Thyroid gland (tissue), 4 donors: ENCODE measurements at regions not wholly inside any gene's neighbourhood (a gene's known extent, or its start where the extent isn't known, plus 50 kb on each side); places are given as distances from the start of the nearest gene placed in this dataset.

Experiments used
- DNase-seq, 2 donors: peaks; one replicate each; pipeline ENCODE4 v3.0.0-alpha.2; 2019
- H3K27ac ChIP-seq, 3 donors: fragments of 200-600 bp; sonication (generic); 1 replicate in 2 of 3; 2 replicates in 1 of 3; pipeline ENCODE4 v1.5.1; 2016 to 2019; ENCODE audit warnings: mild to moderate bottlenecking in 1 of 3, moderate library complexity in 1 of 3
- H3K27me3 ChIP-seq: fragments of 200-600 bp; sonication (generic); one replicate; pipeline ENCODE4 v1.5.1; 2019
- H3K36me3 ChIP-seq, 2 donors: fragments of 200-600 bp; sonication (generic); one replicate each; pipeline ENCODE4 v1.5.1; 2016 to 2019
- H3K4me1 ChIP-seq, 2 donors: fragments of 200-600 bp; sonication (generic); one replicate each; pipeline ENCODE4 v1.5.1; 2017 to 2019
- H3K4me3 ChIP-seq, 3 donors: fragments of 200-600 bp; sonication (generic); replicated peaks in 1 of 3; 1 replicate in 2 of 3; 2 replicates in 1 of 3; pipeline ENCODE4 v1.5.1; 2016; ENCODE audit warnings: mild to moderate bottlenecking in 1 of 3
- H3K9me3 ChIP-seq: fragments of 200-600 bp; sonication (generic); one replicate; pipeline ENCODE4 v1.5.1; 2017
- POLR2A ChIP-seq, 2 donors: fragments of 450-650 bp; IDR thresholded peaks; one replicate each; pipeline ENCODE4 v1.6.1; 2017; ENCODE audit warnings: antibody characterized with exemption in 2 of 2, mild to moderate bottlenecking in 2 of 2, moderate library complexity in 1 of 2
- WGBS, 2 donors: methylation state at CpG; one replicate each; pipeline ENCODE4 v1.1.5; 2017; 5-methylcytosine and 5-hydroxymethylcytosine counted together
- intact Hi-C: fragments of 100-400 bp; cut with DNase I; formaldehyde crosslinking; loops from one replicate; pipeline ENCODE4 v1.15.1; 2023
- TF ChIP-seq, protein P1 (sequence below), 6 experiments: fragments of 200-600 bp in 3 of 6; fragments of 450-650 bp in 3 of 6; sonication (generic) in 3 of 6; IDR thresholded peaks; one replicate each; pipeline ENCODE4 v1.5.1; 2016 to 2019; ENCODE audit warnings: antibody characterized with exemption in 6 of 6, mild to moderate bottlenecking in 2 of 6, inconsistent platforms in 1 of 6, moderate library complexity in 1 of 6

GRCh38 chr3:84547207-84547606, 411.6 kb upstream of the CADM2 start:
- 78 to 79% methylated on average over 3 of the region's 3 CpGs for WGBS, 2 donors
- TF ChIP-seq, protein P1, sequence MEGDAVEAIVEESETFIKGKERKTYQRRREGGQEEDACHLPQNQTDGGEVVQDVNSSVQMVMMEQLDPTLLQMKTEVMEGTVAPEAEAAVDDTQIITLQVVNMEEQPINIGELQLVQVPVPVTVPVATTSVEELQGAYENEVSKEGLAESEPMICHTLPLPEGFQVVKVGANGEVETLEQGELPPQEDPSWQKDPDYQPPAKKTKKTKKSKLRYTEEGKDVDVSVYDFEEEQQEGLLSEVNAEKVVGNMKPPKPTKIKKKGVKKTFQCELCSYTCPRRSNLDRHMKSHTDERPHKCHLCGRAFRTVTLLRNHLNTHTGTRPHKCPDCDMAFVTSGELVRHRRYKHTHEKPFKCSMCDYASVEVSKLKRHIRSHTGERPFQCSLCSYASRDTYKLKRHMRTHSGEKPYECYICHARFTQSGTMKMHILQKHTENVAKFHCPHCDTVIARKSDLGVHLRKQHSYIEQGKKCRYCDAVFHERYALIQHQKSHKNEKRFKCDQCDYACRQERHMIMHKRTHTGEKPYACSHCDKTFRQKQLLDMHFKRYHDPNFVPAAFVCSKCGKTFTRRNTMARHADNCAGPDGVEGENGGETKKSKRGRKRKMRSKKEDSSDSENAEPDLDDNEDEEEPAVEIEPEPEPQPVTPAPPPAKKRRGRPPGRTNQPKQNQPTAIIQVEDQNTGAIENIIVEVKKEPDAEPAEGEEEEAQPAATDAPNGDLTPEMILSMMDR (IDR thresholded peaks at IDR 0.05) = no peak
- no peak for TF ChIP-seq POLR2A (IDR thresholded peaks at IDR 0.05)
- no peaks in the 10 kb centered on the region for H3K9me3 ChIP-seq
- H3K27ac ChIP-seq = no peak overlapping the region
- no peaks in the 10 kb centered on the region for H3K27me3 ChIP-seq
- intact Hi-C loops = loop anchor here (10.0 kb wide), 1 partner anchor 818 kb away; no protein-coding TSS in a partner anchor
- DNase-seq = no peak
- no peaks in the 10 kb centered on the region for H3K36me3 ChIP-seq
- no peak overlapping the region for H3K4me3 ChIP-seq
- H3K4me1 ChIP-seq = no peaks in the 10 kb centered on the region

- peak; percentile 6 to 18 for DNase-seq
- H3K4me3 ChIP-seq = no peak overlapping the region
- no peaks in the 10 kb centered on the region for H3K4me1 ChIP-seq
- TF ChIP-seq POLR2A (IDR thresholded peaks at IDR 0.05) = no peak
- TF ChIP-seq, protein P1 (IDR thresholded peaks at IDR 0.05) = peak in 5 of 6 experiments; percentile 18 to 58 (median 48)
- H3K27ac ChIP-seq = no peak overlapping the region
- 49 to 57% methylated on average over 18 to 21 of the region's 23 CpGs for WGBS, 2 donors
- H3K9me3 ChIP-seq = no peaks in the 10 kb centered on the region
- intact Hi-C loops = loop anchor here (10.0 kb wide), 1 partner anchor 817 kb away; no protein-coding TSS in a partner anchor
- no peaks in the 10 kb centered on the region for H3K36me3 ChIP-seq
- no peaks in the 10 kb centered on the region for H3K27me3 ChIP-seq
Observed at GRCh38 chr3:84547971-84548970, 410.5 kb upstream of the CADM2 start.

DNA sequence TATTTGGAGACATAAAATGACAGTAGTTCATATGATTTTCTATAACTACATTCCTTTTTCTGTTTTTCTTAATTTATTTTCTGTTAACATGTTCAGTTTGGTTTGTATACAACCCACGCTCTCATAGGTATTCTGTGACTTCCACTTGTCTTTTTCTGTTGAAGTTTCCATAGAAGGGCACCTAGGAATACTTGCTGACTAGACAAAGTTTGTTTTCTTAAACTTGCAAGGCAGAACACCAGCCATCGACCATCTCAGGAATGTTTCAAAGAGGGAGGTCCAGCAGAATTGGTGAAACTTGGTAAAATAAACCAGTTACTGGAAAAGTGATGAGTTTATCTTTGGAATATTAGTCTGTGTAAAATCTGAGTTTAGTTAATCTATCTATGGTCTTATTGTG, 403.2 kb upstream of the CADM2 start:
- Histone ChIP-seq H3K4me1 (no peaks in the 10 kb centered on the region), H3K9me3 (no peaks in the 10 kb centered on the region), H3K27ac (no peak overlapping the region), H3K4me3 (no peak overlapping the region), H3K27me3 (no peaks in the 10 kb centered on the region), H3K36me3 (no peaks in the 10 kb centered on the region)
- no peak for TF ChIP-seq POLR2A (IDR thresholded peaks at IDR 0.05)
- TF ChIP-seq, protein P1 (IDR thresholded peaks at IDR 0.05) = no peak
- intact Hi-C loops = no loop called here
- DNase-seq = no peak
- WGBS, 2 donors = 40 to 46% methylated on average over 2 of the region's 2 CpGs

- TF ChIP-seq, protein P1 (IDR thresholded peaks at IDR 0.05) = no peak
- no peak for TF ChIP-seq POLR2A (IDR thresholded peaks at IDR 0.05)
- WGBS, 2 donors = 85 to 89% methylated on average over 3 of the region's 3 CpGs
- Histone ChIP-seq H3K36me3 (no peaks in the 10 kb centered on the region), H3K9me3 (no peaks in the 10 kb centered on the region), H3K4me1 (no peaks in the 10 kb centered on the region), H3K27me3 (no peaks in the 10 kb centered on the region), H3K4me3 (no peak overlapping the region), H3K27ac (no peak overlapping the region)
- DNase-seq = no peak
- intact Hi-C loops = no loop called here
Observed at GRCh38 chr3:84566256-84566655, 392.5 kb upstream of the CADM2 start.

DNA sequence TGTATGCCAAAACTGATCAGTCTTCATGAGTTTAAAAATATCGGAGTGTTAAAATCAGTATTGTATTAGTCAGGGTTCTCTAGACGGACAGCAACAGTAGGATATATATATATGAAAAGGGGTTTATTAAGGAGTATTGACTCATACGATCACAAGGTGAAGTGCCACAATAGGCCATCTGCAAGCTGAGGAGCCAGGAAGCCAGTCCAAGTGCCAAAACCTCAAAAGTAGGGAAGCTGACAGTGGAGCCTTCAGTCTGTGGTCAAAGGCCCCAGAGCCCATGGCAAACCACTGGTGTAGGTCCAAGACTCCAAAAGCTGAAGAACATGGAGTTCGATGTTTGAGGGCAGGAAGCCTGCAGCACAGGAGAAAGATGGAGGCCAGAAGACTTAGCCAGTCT, 391.0 kb upstream of the CADM2 start:
- TF ChIP-seq, protein P1 (IDR thresholded peaks at IDR 0.05) = no peak
- TF ChIP-seq POLR2A (IDR thresholded peaks at IDR 0.05) = no peak
- no peak for DNase-seq
- Histone ChIP-seq H3K36me3 (no peaks in the 10 kb centered on the region), H3K4me1 (no peaks in the 10 kb centered on the region), H3K4me3 (no peak overlapping the region), H3K9me3 (no peaks in the 10 kb centered on the region), H3K27me3 (no peaks in the 10 kb centered on the region), H3K27ac (no peak overlapping the region)
- intact Hi-C loops = no loop called here
- 93 to 96% methylated on average over 4 of the region's 4 CpGs for WGBS, 2 donors
